Prostate gland (tissue), 2 donors: ENCODE measurements at regions not wholly inside any gene's neighbourhood (a gene's known extent, or its start where the extent isn't known, plus 50 kb on each side); places are given as distances from the start of the nearest gene placed in this dataset.

Experiments used
- DNase-seq: peaks from one replicate; pipeline ENCODE4 v3.0.0-alpha.2; 2019; ENCODE audit warnings: low spot score
- H3K27ac ChIP-seq, 2 donors: fragments of 200-600 bp; sonication (generic); 2 replicates each; pipeline ENCODE4 v1.5.1; 2017 to 2019
- H3K27me3 ChIP-seq: fragments of 200-600 bp; sonication (generic); replicated peaks from 2 replicates; pipeline ENCODE4 v1.5.1; 2019; ENCODE audit not compliant: insufficient read depth
- H3K36me3 ChIP-seq, 2 donors: fragments of 200-600 bp; sonication (generic); 1 replicate in 1 of 2; 2 replicates in 1 of 2; pipeline versions ENCODE4 v1.5.1 to v1.8.1; 2017 to 2019
- H3K4me1 ChIP-seq: fragments of 200-600 bp; sonication (generic); replicated peaks from 2 replicates; pipeline ENCODE4 v1.5.1; 2019
- H3K4me3 ChIP-seq, 2 donors: fragments of 200-600 bp; sonication (generic); 2 replicates each; pipeline ENCODE4 v1.5.1; 2017 to 2019
- H3K9me3 ChIP-seq: fragments of 200-600 bp; sonication (generic); 2 replicates; pipeline ENCODE4 v1.5.1; 2017
- CTCF ChIP-seq, 4 experiments: fragments of 200-600 bp in 2 of 4; fragments of 450-650 bp in 2 of 4; sonication (generic) in 2 of 4; IDR thresholded peaks; 1 replicate in 3 of 4; 2 replicates in 1 of 4; pipeline ENCODE4 v1.5.1; 2016 to 2019; ENCODE audit warnings: antibody characterized with exemption in 4 of 4, mild to moderate bottlenecking in 2 of 4, moderate library complexity in 2 of 4
- POLR2A ChIP-seq: fragments of 450-650 bp; IDR thresholded peaks from one replicate; pipeline ENCODE4 v1.6.1; 2016; ENCODE audit warnings: antibody characterized with exemption, mild to moderate bottlenecking
- POLR2AphosphoS5 ChIP-seq: sonication (generic); formaldehyde crosslinking; IDR thresholded peaks from one replicate; pipeline ENCODE4 v1.6.1; 2017; ENCODE audit warnings: antibody characterized with exemption
- WGBS: methylation state at CpG from one replicate; pipeline ENCODE4 v1.1.5; 2018; 5-methylcytosine and 5-hydroxymethylcytosine counted together
- intact Hi-C: fragments of 100-400 bp; cut with DNase I; formaldehyde crosslinking; loops from one replicate; pipeline ENCODE4 v1.14.2; 2022

GRCh38 chr14:51568366-51568765 lies 83.3 kb upstream of the FRMD6 start:
- H3K4me1 ChIP-seq, result no peaks in the 10 kb centered on the region
- H3K4me3 ChIP-seq, result no peak overlapping the region
- H3K27ac ChIP-seq, result no peak overlapping the region
- intact Hi-C loops, result no loop called here
- H3K27me3 ChIP-seq, result no peaks in the 10 kb centered on the region
- TF ChIP-seq POLR2A (no peak), CTCF (IDR thresholded peaks at IDR 0.05) (no peak), POLR2AphosphoS5 (no peak)
- 89% methylated on average over 2 of the region's 2 CpGs for WGBS
- H3K36me3 ChIP-seq, result no peaks in the 10 kb centered on the region
- H3K9me3 ChIP-seq, result no peaks in the 10 kb centered on the region
- DNase-seq, result no peak

GRCh38 chr14:51573607-51574006 lies 78.1 kb upstream of the FRMD6 start:
- Histone ChIP-seq H3K27me3 (no peaks in the 10 kb centered on the region), H3K27ac (no peak overlapping the region), H3K36me3 (no peaks in the 10 kb centered on the region), H3K9me3 (no peaks in the 10 kb centered on the region), H3K4me1 (no peaks in the 10 kb centered on the region), H3K4me3 (no peak overlapping the region)
- TF ChIP-seq POLR2AphosphoS5 (no peak), POLR2A (no peak), CTCF (IDR thresholded peaks at IDR 0.05) (no peak)
- DNase-seq, result no peak
- intact Hi-C loops, result no loop called here
- WGBS, result 87% methylated on average over 6 of the region's 6 CpGs

- H3K36me3 ChIP-seq, result no peaks in the 10 kb centered on the region
- no peak overlapping the region for H3K4me3 ChIP-seq
- intact Hi-C loops, result no loop called here
- H3K27ac ChIP-seq, result no peak overlapping the region
- H3K4me1 ChIP-seq, result no peaks in the 10 kb centered on the region
- no peaks in the 10 kb centered on the region for H3K9me3 ChIP-seq
- no peak for DNase-seq
- no peak for TF ChIP-seq POLR2AphosphoS5
- no peaks in the 10 kb centered on the region for H3K27me3 ChIP-seq
Measured at GRCh38 chr14:51574009-51574408, 77.7 kb upstream of the FRMD6 start.

- no peak overlapping the region for H3K27ac ChIP-seq
- H3K4me1 ChIP-seq, result no peaks in the 10 kb centered on the region
Measured at GRCh38 chr14:51575349-51576116, 76.2 kb upstream of the FRMD6 start.

GRCh38 chr14:51576117-51576430 lies 75.6 kb upstream of the FRMD6 start:
- TF ChIP-seq POLR2A, result no peak
- TF ChIP-seq POLR2AphosphoS5, result no peak
- no peak for TF ChIP-seq CTCF (IDR thresholded peaks at IDR 0.05)
- H3K4me1 ChIP-seq, result no peaks in the 10 kb centered on the region
- no peak overlapping the region for H3K4me3 ChIP-seq
- no peaks in the 10 kb centered on the region for H3K9me3 ChIP-seq
- H3K36me3 ChIP-seq, result no peaks in the 10 kb centered on the region
- no peaks in the 10 kb centered on the region for H3K27me3 ChIP-seq
- intact Hi-C loops, result no loop called here
- 89% methylated on average over 3 of the region's 3 CpGs for WGBS
- no peak overlapping the region for H3K27ac ChIP-seq
- no peak for DNase-seq

More at GRCh38 chr14:51575349-51576116, 76.2 kb upstream of the FRMD6 start:
- intact Hi-C loops, result no loop called here
- H3K9me3 ChIP-seq, result no peaks in the 10 kb centered on the region
- no peak overlapping the region for H3K4me3 ChIP-seq
- TF ChIP-seq CTCF (IDR thresholded peaks at IDR 0.05), result no peak
- TF ChIP-seq POLR2A, result no peak
- TF ChIP-seq POLR2AphosphoS5, result no peak
- H3K27me3 ChIP-seq, result no peaks in the 10 kb centered on the region
- DNase-seq, result no peak
- WGBS, result 75% methylated on average over 11 of the region's 11 CpGs
- H3K36me3 ChIP-seq, result no peaks in the 10 kb centered on the region
